T-helper 2 cell (primary cell): ENCODE measurements at regions not wholly inside any gene's neighbourhood (a gene's known extent, or its start where the extent isn't known, plus 50 kb on each side); places are given as distances from the start of the nearest gene placed in this dataset.
"Not testable (repeated sequence)": the region's sequence is repeated elsewhere in the genome, so short reads cannot be mapped to it uniquely, and the experiment has no call there.

Source experiments
- DNase-seq, 5 experiments: peaks; one replicate each; pipeline versions ENCODE4 v3.0.0 to v3.0.0-alpha.2; 2012 to 2022

DNA sequence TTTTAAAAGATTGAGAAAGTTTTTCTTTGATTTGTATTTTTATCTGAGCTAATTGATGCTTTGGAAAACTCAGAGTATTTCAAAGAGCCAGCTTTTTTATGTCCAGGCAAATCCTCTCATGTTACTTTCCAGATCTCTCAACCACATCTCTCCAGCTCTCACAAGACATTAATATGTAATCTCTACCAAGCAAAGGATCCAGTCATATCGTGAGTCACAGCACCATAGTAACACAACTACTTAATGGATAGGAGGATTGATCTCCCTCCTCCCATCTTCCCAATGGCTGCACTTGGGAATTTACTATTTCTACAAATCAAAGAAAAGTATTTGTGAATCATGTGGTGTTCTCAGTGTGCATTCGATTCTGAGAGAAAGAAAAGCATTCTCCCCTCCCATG lies 63.3 kb downstream of the POU4F1 start:
- no peak for DNase-seq

DNA sequence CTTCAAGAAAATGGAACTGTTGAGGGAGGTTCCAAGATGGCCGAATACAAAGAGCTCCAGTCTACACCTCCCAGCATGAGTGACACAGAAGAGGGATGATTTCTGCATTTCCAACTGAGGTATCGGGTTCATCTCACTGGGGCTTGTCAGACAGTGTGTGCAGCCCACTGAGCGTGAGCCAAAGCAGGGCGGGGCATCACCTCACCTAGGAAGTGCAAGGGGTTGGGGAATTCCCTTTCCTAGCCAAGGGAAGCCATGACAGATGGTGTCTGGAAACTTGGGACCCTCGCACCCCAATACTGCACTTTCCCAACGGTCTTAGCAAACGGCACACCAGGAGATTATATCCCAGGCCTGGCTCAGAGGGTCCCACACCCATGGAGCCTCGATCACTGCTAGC lies 77.3 kb downstream of the POU4F1 start:
- DNase-seq, result not testable (repeated sequence)

DNA sequence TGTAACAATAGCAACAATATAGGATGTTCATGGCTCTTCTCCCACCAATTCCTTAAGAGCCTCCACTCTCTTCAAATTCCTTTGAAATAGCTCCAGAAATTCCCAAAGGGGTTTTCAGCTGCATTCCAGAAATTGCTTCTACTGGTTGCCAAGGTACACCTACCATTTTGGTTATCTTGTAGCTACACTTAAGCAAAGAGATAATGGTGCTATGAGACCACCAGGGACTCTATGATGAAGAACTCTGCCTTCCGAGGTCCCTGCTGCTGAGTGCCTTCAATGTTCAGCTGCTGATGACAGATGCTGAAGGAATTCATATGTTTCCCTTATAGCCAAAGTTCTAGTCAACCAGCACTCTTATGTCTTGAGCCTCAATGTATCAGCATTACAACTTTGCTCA lies 78.4 kb downstream of the POU4F1 start:
- no peak for DNase-seq

DNA sequence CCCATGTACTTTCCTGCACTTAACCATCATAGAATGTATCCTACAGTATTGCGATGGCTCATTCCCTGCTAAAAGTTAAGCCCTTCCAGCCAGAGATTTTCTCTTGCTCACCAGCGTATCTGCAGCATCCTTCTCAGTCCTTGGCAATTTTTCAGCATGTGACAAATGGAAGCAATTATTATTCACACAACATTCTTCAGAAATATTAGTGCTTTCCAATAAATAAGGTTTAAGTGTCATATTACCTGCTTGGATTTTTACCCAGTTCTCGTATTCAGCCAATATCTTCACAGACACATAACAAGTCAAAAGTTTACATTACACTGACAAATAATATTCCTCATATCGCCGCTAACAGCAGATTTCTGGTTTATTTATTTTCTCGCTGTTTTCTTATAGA lies 82.3 kb downstream of the POU4F1 start:
- DNase-seq, result no peak

DNA sequence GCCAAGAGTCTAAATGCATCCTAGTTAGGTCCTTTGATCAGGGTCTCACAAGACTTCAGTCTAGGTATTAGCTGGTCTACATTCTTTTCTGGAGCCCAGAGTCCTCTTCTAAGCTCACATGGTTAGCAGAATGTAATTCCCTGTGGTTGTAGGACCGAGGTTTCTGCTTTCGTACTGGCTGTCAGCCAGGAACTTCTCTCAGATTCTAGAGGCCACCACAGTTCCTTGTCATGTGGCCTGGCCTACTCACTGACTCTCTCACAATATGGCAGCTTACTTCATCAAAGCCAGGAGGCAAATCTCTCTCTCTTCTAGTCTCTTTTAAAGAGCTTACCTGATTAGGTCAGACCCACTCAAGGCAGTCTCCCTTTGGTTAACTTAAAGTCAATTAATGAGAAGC lies 82.9 kb downstream of the POU4F1 start:
- no peak for DNase-seq

DNA sequence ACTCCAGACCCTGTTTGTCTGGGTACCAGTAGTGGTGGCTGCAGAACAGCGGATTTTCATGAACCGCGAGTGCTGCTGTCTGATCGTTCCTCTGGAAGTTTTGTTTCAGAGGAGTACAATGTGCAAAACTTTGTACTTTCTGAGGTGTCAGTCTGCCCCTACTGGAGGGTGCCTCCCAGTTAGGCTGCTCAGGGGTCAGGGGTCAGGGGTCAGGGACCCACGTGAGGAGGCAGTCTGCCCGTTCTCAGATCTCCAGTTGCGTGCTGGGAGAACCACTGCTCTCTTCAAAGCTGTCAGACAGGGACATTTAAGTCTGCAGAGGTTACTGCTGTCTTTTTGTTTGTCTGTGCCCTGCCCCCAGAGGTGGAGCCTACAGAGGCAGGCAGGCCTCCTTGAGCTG lies 84.9 kb downstream of the POU4F1 start:
- DNase-seq, result not testable (repeated sequence)

DNA sequence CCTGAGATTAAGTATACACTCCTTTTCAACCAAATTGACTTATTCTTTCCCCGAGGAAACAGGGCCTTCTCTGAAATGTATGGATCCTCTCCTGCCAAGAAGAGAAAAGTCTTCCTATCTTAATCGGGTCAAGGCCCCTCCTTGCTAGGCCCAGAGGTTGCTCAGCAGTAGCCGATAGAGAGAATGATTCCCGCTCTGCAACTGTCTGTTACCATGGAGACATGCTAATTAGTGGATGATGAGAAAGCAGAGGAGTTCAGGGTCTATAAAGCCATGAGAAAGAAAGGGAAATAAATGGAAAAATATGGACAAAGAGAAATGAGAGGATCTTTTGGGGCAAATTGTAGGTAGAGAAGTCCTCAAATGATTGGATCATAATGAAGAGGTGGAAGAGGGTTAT lies 103.5 kb downstream of the POU4F1 start:
- no peak for DNase-seq

DNA sequence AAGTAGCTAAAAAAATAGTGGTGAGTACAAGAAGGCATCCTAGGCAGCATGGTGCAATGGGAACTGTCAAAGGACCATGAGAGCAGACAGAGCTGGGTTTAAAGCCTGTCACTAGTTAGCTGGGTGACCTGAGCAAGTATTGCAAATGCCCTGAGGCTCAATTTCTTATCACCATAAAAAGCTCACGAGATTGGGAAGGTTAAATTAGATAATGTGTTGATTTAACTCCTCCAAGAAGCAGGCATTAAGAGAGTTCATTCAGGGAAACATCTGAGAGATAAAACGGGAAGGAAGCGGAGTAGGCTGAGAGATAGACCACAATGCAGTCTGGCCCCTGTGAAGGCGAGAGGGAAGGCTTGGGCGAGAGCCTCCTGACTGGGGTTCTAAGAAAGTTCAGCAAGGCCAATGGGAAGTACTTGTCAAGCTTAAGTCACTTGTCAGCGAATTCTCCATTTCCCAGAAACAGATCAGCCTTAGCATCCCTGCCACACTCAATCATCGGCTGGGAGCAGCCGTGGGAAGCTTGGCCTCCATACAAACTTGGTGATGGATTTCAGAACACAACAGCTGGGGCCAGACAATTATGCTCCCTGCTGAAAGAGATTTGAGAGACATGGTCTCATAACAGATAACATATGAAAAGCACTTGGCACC lies 105.5 kb downstream of the POU4F1 start:
- no peak for DNase-seq

DNA sequence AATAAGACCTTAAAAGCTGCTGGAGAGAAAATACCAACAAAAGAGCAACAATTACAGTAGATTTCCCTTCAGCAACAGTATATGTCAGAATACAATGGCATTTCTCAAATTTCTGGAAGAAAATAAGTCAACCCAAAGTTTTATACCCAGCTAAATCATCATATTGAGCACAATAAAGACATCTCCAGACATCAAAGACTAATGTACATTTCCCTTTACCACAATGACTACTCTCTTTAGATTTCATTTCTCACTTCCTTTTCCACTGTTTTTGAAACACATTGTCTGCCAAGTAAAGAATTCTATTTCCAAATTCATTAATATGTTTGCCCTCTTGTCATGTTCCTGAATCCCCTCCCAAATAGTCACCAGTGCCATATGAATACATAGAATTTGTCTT lies 111.4 kb downstream of the POU4F1 start:
- no peak for DNase-seq

DNA sequence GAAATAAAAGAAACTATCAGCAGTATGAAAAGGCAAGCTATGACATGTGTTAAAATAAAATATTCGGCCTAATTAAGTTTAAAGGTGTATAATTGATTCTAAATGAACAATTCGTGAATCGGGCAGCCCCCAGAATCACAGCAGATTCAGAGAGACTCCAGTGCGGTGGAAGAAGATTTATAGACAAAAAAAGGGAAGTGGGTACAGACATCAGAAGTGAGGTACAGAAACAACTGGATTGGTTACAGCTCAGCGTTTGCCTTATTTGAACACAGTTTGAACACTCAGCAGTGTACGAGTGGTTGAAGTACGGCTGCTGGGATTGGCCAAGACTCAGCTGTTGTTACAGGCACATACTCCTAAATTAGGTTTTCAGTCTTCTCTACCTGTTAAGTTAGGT lies 113.1 kb downstream of the POU4F1 start:
- DNase-seq, result not testable (repeated sequence)

DNA sequence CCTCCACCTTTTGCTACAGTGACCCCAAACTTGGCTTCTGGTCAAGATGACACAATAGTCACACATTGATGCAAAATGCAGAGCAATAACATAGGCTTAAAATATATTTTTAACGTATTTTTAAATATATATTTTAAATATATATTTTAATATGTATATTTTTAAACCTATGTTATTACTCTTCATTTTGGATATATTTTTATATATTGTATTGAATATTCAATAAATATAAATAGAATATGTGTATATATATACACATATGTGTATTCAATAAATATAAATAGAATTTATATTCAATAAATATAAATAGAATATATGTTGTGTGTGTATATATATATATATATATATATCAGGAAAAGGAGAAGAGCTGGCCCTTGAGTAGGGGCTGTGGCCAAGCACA lies 115.6 kb downstream of the POU4F1 start:
- DNase-seq, result no peak

DNA sequence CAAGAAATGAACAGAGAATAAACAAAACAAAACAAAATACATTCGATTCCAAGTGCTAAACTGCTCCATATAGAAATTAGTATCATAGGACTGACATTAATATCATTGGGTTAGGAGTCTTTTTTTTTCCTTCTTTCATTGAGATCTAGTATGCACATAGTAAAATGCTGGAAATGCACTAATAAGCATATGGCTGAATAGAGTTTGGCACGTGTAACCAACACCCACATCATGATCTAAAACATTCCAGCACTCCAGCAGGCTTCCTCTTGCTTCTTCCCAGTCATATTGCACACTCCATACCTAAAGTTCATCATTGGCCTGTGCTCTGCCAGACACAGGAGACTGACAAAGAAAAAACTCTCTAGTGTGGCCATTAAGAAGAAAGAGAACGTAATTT lies 117.5 kb downstream of the POU4F1 start:
- no peak for DNase-seq

DNA sequence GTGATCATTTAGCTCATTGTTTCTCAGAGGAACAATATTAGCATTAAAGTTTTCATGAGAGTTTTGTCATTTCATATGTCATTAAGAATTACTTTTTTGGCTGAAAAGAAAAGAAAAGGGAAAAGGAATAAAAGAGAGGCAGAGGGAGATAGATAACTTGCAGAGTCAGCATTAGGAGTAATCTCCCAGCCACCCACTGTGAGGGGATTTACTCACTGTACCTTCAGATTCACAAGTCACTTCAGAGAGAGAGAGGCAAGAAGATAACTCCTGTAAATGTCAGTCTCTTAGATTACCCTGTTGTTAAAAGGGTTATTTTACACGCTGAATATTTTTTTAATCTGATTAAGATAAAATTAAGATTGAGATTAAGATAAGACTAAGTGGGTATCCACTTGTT lies 125.2 kb downstream of the POU4F1 start:
- no peak for DNase-seq

DNA sequence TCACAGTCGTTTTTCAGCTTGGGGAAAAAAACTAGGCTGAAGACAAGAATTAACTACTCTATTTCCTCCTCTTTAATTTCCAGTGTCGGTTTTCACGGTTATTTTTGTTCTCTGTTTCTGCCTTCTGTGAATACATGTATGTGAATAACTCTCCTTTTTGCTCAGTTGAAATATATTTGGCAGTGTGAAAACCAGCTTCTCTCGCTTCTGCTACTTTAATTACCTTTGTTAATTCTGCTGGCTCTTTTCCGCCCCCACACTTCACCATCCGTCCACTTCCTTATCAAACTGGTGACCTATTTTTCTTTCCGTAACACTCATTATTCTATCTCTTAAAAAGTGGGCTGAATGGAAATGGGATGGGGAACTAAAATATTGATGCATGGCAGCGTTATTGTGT lies 126.4 kb downstream of the POU4F1 start:
- DNase-seq, result no peak

DNA sequence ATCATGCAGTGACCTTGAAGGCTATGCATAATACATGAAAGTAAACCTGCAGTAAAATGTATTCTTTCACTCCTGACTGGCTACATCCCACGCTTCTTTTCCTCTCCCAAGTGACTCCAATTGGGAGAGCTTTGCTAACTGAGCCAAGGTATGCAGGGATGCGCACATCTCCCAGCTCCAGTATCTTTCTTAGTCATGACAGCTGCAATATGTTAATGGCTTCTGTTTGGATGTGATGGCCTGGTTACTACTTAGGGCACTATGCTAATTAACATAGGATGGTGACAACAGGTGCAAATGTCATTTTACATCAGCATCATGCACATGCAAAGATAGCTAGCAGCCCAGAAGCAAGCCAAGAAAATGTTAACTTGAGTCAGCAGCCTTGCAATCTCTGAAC lies 134.7 kb downstream of the POU4F1 start:
- DNase-seq, result no peak

DNA sequence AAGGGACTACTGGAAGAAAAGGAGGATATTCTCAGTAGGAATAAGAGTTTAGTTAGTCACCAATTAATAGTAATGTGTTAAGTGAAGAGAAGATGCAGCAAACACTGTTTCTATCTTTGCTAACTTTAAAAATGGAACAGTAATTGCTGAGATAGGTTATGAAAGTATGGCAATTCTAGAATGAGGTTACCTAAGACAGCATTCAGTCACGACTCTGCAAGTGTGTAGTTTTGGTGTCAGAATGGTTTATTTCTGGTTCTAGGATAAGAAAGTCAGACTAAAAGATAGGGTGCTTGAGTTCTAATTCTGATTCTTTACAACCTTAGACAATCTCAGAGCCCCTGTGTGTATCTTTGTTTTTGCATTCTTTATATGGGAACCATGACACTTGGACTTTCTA lies 138.1 kb downstream of the POU4F1 start:
- no peak for DNase-seq

DNA sequence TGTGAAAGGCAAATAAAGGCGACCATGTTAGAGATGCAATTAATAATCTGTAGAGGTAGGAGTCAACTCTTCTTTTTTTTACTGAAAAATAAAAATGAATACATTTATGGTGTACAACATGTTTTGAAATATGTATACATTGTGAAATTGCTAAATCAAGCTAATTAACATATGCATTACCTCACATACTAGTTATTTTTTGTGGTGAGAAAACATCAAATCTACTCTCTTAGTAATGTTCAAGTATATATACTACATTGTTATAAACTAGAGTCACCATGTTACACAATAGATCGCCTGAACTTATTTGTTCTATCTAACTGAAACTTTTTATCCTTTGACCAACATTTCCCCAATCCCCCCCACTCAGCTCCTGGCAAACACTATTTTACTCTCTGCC lies 143.2 kb downstream of the POU4F1 start:
- no peak for DNase-seq

DNA sequence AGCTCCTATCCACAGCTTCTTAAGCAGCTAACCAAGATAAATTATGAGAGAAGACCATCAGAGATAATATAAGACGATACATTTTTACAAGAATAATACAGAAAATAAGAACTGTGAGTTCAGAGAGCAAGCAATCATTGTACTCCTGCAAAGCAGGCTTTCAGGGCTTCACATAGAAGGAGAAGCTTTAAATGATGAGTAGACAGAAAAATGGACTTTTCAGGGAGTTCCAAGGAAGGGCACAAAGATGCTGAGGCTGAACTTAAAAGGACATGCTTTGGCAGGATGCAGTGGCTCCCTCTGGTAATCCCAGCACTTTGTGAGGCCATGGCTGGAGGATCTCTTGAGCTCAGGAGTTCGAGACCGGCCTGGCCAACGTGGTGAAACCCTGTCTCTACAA lies 159.5 kb downstream of the POU4F1 start:
- no peak for DNase-seq

DNA sequence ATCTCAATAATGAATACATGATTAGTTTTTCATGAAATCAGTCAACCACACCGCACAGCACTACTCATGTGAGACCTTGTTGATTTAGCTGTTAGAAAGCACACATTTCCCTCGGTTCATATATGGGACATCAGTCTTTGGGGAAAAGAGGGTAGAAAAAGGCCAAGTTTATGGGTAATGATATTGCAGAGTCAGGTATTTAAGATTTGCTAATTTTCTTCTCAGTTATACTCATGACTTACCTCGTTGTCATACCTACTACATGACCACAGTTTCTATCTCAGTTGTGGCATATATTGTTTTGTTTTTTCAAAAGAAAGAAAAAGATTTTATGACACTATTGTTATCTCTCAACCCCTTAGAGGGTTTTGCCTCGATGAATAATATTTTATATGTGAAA lies 165.6 kb downstream of the POU4F1 start:
- DNase-seq, result no peak

DNA sequence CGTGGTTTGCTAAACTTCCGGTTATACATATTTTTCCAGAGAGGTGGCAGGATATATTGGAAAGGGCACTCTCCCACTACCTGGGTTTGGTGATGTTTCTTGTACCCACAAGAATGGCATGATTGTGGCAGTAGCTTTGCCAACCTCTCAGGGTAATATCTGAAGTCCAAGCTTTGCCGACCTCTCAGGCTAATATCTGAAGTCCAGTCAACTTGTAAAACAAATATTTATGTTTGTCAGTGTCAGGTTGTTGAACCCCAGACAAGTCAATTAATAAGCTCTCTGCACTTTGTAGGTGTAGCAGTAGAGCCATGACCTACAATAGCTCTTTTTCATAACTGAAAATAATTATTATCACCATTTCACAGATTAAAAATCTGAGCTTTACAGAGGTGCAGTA lies 167.0 kb downstream of the POU4F1 start:
- no peak for DNase-seq

DNA sequence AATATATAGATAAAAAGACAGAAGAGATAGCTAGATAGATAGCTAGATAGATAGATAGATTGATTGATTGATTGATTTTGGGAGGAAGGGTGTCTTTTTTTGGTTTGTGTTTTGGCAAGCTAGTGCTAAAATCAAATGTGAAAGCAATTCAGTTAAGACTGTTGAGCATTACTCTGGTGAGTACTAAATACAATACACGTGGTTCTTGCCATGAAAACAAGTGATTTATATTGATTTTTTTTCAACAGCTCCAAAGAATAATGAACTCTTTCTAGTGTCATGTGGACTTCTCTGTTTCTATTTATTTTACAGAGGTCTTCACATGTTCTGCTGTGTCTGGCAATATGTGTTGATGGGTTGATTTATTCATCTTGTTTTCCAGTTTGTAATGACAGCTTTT lies 172.0 kb downstream of the POU4F1 start:
- no peak for DNase-seq

DNA sequence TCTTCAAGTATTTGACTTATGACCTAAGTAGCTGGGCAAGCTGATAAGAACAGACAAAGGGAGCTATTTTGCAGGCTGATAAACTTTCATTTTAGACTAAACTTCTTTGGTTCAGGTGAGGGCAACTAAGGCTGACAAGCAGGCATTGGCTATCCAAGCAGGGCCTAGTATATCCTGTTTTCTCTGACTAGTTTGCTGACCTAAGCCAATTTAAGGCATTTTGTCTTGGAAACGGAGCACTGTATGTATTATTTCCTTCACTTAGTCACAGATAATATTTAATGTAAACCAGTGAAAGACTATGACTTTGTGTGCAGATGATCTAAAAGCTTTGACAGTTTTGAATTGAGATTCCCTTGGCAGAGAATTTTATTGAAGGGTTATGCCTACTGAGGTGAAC lies 172.5 kb downstream of the POU4F1 start:
- DNase-seq, result no peak

DNA sequence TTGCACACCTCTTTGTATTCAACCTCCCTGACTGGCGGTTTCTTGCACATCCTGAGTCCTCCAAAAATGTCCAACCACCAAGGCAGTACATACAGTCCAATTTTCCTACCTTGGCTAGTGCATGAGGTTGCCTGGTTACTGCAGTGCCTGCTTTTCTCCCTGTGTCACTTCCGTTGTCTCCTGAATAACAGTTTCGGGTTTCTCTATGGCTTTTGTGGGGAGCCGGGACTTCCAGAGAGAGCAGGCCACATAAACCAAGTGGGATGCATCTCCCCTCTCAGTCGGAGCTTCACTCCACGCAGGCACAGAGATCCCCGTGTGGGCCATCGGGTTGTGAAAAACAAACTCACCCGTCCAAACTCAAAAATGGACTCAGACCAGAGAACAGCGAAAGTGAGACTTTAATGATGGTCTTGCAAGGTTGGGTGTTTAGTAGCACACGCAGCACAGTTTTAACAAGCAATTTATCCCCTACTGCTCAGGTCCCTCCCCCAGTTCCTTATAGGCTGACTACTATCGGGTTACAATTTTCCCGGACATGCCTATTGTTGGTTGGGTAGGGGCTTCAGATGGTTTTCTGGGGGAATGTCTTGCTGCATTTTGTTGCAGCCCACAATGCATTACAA lies 173.1 kb downstream of the POU4F1 start:
- DNase-seq, result no peak

DNA sequence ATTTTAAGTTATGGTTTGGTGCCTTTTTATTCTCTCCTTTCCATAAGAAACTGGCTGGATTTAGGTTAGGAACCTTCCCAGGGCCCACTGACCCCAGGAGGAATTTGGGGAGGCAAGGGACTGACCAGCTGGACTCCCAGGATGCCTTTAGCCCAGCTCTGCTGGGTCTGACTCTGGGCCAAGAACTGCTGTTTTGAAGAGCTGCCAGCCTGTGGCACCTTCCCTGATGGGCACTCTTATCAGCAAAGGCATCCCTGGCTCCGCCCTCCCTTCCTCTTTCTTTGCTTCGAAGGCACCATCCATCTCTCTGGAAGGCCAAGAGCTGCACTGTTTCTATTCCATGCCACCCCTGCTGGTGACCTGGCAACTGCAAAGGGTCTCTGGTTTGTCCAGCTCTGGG lies 174.7 kb downstream of the POU4F1 start:
- DNase-seq, result no peak

DNA sequence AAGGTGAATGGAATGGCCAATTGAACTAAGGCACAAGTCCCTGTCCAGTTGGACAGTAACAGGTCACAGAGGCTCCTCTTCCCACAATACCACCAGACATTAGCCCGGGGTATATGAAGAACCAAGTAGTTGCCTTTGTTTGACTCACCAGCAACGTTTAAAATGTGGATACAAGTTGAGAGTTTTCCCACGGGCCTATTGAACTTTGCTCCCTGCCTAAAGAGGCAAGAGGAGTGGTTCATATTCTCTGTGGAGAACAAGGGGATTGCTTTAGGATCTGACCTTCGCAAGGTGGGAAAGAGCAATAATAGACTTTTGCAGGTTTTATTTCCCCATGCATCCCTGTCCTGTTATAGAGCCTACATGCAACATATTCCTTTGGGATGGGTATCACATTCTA lies 177.2 kb downstream of the POU4F1 start:
- no peak for DNase-seq
